CD14-positive monocyte (primary cell): ENCODE measurements at regions not wholly inside any gene's neighbourhood (a gene's known extent, or its start where the extent isn't known, plus 50 kb on each side); places are given as distances from the start of the nearest gene placed in this dataset.

Source experiments
- DNase-seq, 3 donors: peaks; one replicate each; pipeline ENCODE4 v3.0.0-alpha.2; 2011 to 2022
- H2AFZ ChIP-seq: 2 replicates; pipeline ENCODE4 v1.6.0; 2012; ENCODE audit warnings: mild to moderate bottlenecking, low read depth, low read length, inconsistent platforms; ENCODE audit not compliant: insufficient read depth, poor library complexity, severe bottlenecking
- H3K27ac ChIP-seq, 2 donors: 1 replicate in 1 of 2; 2 replicates in 1 of 2; pipeline ENCODE4 v1.5.1; 2012 to 2013; ENCODE audit warnings: low read length in 2 of 2, control low read depth in 1 of 2, inconsistent platforms in 1 of 2, low read depth in 1 of 2, mild to moderate bottlenecking in 1 of 2
- H3K27me3 ChIP-seq, 2 donors: one replicate each; pipeline versions ENCODE4 v1.6.0 to v1.6.1; 2011 to 2013; ENCODE audit warnings: low read length in 2 of 2; ENCODE audit not compliant: control insufficient read depth in 2 of 2, insufficient read depth in 2 of 2
- H3K36me3 ChIP-seq, 2 donors: replicated peaks in 1 of 2; 1 replicate in 1 of 2; 2 replicates in 1 of 2; pipeline versions ENCODE4 v1.5.1 to v1.6.1; 2012 to 2013; ENCODE audit warnings: low read length in 2 of 2, control low read depth in 1 of 2, inconsistent platforms in 1 of 2, mild to moderate bottlenecking in 1 of 2; ENCODE audit not compliant: insufficient read depth in 2 of 2, control insufficient read depth in 1 of 2
- H3K4me1 ChIP-seq, 2 donors: 1 replicate in 1 of 2; 2 replicates in 1 of 2; pipeline versions ENCODE4 v1.5.1 to v1.6.1; 2012 to 2013; ENCODE audit warnings: low read length in 2 of 2, control low read depth in 1 of 2, inconsistent platforms in 1 of 2, mild to moderate bottlenecking in 1 of 2, moderate library complexity in 1 of 2; ENCODE audit not compliant: insufficient read depth in 2 of 2, control insufficient read depth in 1 of 2
- H3K4me2 ChIP-seq: replicated peaks from 2 replicates; pipeline ENCODE3; 2012; ENCODE audit warnings: low read length, moderate library complexity, mild to moderate bottlenecking; ENCODE audit not compliant: poor library complexity, severe bottlenecking; ENCODE audit errors: extremely low read depth
- H3K4me3 ChIP-seq, 3 experiments: fragments of 200-600 bp in 1 of 3; sonication (generic) in 1 of 3; replicated peaks in 1 of 3; 1 replicate in 2 of 3; 2 replicates in 1 of 3; pipeline ENCODE4 v1.5.1; 2011 to 2013; ENCODE audit warnings: low read length in 3 of 3, mild to moderate bottlenecking in 3 of 3, control low read depth in 2 of 3, low read depth in 2 of 3, inconsistent platforms in 1 of 3, moderate library complexity in 1 of 3
- H3K79me2 ChIP-seq: 2 replicates; pipeline ENCODE4 v1.6.0; 2012; ENCODE audit warnings: mild to moderate bottlenecking, control low read depth, inconsistent platforms, low read length, moderate library complexity; ENCODE audit not compliant: insufficient read depth
- H3K9ac ChIP-seq: 2 replicates; pipeline ENCODE4 v1.6.0; 2017; ENCODE audit warnings: low read length, mild to moderate bottlenecking; ENCODE audit not compliant: insufficient read depth, poor library complexity, severe bottlenecking
- H3K9me3 ChIP-seq, 2 donors: replicated peaks in 1 of 2; 1 replicate in 1 of 2; 2 replicates in 1 of 2; pipeline versions ENCODE4 v1.5.1 to v1.6.1; 2012 to 2013; ENCODE audit warnings: low read length in 2 of 2, control low read depth in 1 of 2; ENCODE audit not compliant: control insufficient read depth in 1 of 2, insufficient read depth in 1 of 2
- H4K20me1 ChIP-seq: 2 replicates; pipeline ENCODE4 v1.6.0; 2012; ENCODE audit warnings: mild to moderate bottlenecking, low read length, control low read depth, moderate library complexity; ENCODE audit not compliant: insufficient read depth
- H3K27ac Mint-ChIP-seq, 7 donors: one replicate each; pipeline ENCODE4 v1.8.0; 2020; ENCODE audit warnings: mild to moderate bottlenecking in 7 of 7, mixed read lengths in 7 of 7, moderate library complexity in 6 of 7, inconsistent platforms in 2 of 7
- H3K27me3 Mint-ChIP-seq, 3 donors: one replicate each; pipeline ENCODE4 v1.8.0; 2021 to 2022; ENCODE audit warnings: low read depth in 3 of 3, mild to moderate bottlenecking in 3 of 3, mixed read lengths in 3 of 3, moderate library complexity in 3 of 3, inconsistent platforms in 1 of 3
- H3K36me3 Mint-ChIP-seq, 2 donors: one replicate each; pipeline ENCODE4 v1.8.0; 2020; ENCODE audit warnings: mixed read lengths in 2 of 2, inconsistent platforms in 1 of 2, mild to moderate bottlenecking in 1 of 2
- H3K4me1 Mint-ChIP-seq: one replicate; pipeline ENCODE4 v1.8.0; 2020; ENCODE audit warnings: mild to moderate bottlenecking, mixed read lengths
- H3K4me3 Mint-ChIP-seq, 2 donors: one replicate each; pipeline ENCODE4 v1.8.0; 2020; ENCODE audit warnings: mild to moderate bottlenecking in 2 of 2, mixed read lengths in 2 of 2, moderate library complexity in 1 of 2
- H3K9me3 Mint-ChIP-seq, 7 donors: one replicate each; pipeline ENCODE4 v1.8.0; 2020 to 2022; ENCODE audit warnings: mixed read lengths in 7 of 7, mild to moderate bottlenecking in 6 of 7, moderate library complexity in 6 of 7, inconsistent platforms in 2 of 7
- WGBS: methylation state at CpG from one replicate; pipeline ENCODE4 v1.1.5; 2013; ENCODE audit warnings: missing lambda C conversion rate; ENCODE audit not compliant: insufficient coverage; 5-methylcytosine and 5-hydroxymethylcytosine counted together
- intact Hi-C, 2 donors: fragments of 100-400 bp; cut with micrococcal nuclease; formaldehyde crosslinking; loops; one replicate each; pipeline versions ENCODE4 v1.15.0 to v1.15.1; 2023
- TF ChIP-seq, protein P1 (sequence below): fragments of 200-600 bp; IDR thresholded peaks from one replicate; pipeline ENCODE4 v1.8.0; 2022; ENCODE audit warnings: antibody characterized with exemption, mild to moderate bottlenecking

GRCh38 chr5:105947461-105947860, 1723.3 kb downstream of the EFNA5 start:
- no peak overlapping the region for H2AFZ ChIP-seq
- intact Hi-C loops = no loop called here
- no peaks in the 10 kb centered on the region for H3K27me3 ChIP-seq
- peaks cover 0 to 7% (median 2%) of the 10 kb centered on the region in 7 donors for H3K9me3 Mint-ChIP-seq
- DNase-seq = no peak
- no peak overlapping the region for H3K4me3 ChIP-seq
- no peaks in the 10 kb centered on the region for H3K4me1 Mint-ChIP-seq
- H3K79me2 ChIP-seq = no peaks in the 10 kb centered on the region
- H3K27ac ChIP-seq = no peak overlapping the region
- H3K4me2 ChIP-seq = no peak overlapping the region
- no peaks in the 10 kb centered on the region for H3K36me3 ChIP-seq
- no peak overlapping the region for H3K9ac ChIP-seq
- H3K27ac Mint-ChIP-seq = no peak overlapping the region
- H3K4me1 ChIP-seq = no peaks in the 10 kb centered on the region
- H3K4me3 Mint-ChIP-seq = no peak overlapping the region
- H3K27me3 Mint-ChIP-seq = peaks cover 0 to 3% (median 0%) of the 10 kb centered on the region in 3 donors
- no peaks in the 10 kb centered on the region for H3K36me3 Mint-ChIP-seq
- WGBS = no CpG with 5 or more reads among the region's 2 CpGs
- TF ChIP-seq, protein P1, sequence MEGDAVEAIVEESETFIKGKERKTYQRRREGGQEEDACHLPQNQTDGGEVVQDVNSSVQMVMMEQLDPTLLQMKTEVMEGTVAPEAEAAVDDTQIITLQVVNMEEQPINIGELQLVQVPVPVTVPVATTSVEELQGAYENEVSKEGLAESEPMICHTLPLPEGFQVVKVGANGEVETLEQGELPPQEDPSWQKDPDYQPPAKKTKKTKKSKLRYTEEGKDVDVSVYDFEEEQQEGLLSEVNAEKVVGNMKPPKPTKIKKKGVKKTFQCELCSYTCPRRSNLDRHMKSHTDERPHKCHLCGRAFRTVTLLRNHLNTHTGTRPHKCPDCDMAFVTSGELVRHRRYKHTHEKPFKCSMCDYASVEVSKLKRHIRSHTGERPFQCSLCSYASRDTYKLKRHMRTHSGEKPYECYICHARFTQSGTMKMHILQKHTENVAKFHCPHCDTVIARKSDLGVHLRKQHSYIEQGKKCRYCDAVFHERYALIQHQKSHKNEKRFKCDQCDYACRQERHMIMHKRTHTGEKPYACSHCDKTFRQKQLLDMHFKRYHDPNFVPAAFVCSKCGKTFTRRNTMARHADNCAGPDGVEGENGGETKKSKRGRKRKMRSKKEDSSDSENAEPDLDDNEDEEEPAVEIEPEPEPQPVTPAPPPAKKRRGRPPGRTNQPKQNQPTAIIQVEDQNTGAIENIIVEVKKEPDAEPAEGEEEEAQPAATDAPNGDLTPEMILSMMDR = no peak
- peaks cover 0 to 7% of the 10 kb centered on the region in 2 donors for H3K9me3 ChIP-seq
- no peaks in the 10 kb centered on the region for H4K20me1 ChIP-seq

- Mint-ChIP-seq H3K4me1 (no peaks in the 10 kb centered on the region), H3K4me3 (no peak overlapping the region), H3K9me3 (peaks cover 0 to 7% (median 2%) of the 10 kb centered on the region in 7 donors), H3K27me3 (peaks cover 0 to 3% (median 0%) of the 10 kb centered on the region in 3 donors), H3K36me3 (no peaks in the 10 kb centered on the region), H3K27ac (no peak overlapping the region)
- Histone ChIP-seq H4K20me1 (no peaks in the 10 kb centered on the region), H3K27me3 (no peaks in the 10 kb centered on the region), H3K4me1 (no peaks in the 10 kb centered on the region), H3K4me3 (no peak overlapping the region), H3K79me2 (no peaks in the 10 kb centered on the region), H3K27ac (no peak overlapping the region), H3K9me3 (peaks cover 0 to 7% of the 10 kb centered on the region in 2 donors), H3K36me3 (no peaks in the 10 kb centered on the region), H2AFZ (no peak overlapping the region), H3K4me2 (no peak overlapping the region), H3K9ac (no peak overlapping the region)
- TF ChIP-seq, protein P1 = no peak
- DNase-seq = no peak
- intact Hi-C loops = no loop called here
- 60% methylated on average over 1 of the region's 4 CpGs for WGBS
Observed at GRCh38 chr5:105945203-105945972, 1725.3 kb downstream of the EFNA5 start.
